GM10248 (cell line): ENCODE measurements at regions not wholly inside any gene's neighbourhood (a gene's known extent, or its start where the extent isn't known, plus 50 kb on each side); places are given as distances from the start of the nearest gene placed in this dataset.

Experiments used
- CTCF ChIA-PET: fragments of 300-600 bp; sonication (Branson Sonifier 250); formaldehyde crosslinking; extraction: SDS; loops from one replicate; lab custom pipeline; 2021; ENCODE audit warnings: antibody characterized with exemption; lab: Yijun Ruan, JAX
- POLR2A ChIA-PET: fragments of 350-650 bp; sonication (Branson Sonifier 250); formaldehyde crosslinking; extraction: SDS; loops from one replicate; lab custom pipeline; 2020; ENCODE audit warnings: antibody characterized with exemption; lab: Yijun Ruan, JAX
- DNase-seq: peaks from one replicate; pipeline ENCODE4 v3.0.0; 2012; ENCODE audit errors: extremely low spot score
- TF ChIP-seq, protein P1 (sequence below): IDR thresholded peaks from 2 replicates; pipeline ENCODE4 v1.5.1; 2012; ENCODE audit warnings: mild to moderate bottlenecking, low read depth; ENCODE audit errors: extremely low read depth, missing control alignments, control extremely low read depth

- TF ChIP-seq, protein P1, sequence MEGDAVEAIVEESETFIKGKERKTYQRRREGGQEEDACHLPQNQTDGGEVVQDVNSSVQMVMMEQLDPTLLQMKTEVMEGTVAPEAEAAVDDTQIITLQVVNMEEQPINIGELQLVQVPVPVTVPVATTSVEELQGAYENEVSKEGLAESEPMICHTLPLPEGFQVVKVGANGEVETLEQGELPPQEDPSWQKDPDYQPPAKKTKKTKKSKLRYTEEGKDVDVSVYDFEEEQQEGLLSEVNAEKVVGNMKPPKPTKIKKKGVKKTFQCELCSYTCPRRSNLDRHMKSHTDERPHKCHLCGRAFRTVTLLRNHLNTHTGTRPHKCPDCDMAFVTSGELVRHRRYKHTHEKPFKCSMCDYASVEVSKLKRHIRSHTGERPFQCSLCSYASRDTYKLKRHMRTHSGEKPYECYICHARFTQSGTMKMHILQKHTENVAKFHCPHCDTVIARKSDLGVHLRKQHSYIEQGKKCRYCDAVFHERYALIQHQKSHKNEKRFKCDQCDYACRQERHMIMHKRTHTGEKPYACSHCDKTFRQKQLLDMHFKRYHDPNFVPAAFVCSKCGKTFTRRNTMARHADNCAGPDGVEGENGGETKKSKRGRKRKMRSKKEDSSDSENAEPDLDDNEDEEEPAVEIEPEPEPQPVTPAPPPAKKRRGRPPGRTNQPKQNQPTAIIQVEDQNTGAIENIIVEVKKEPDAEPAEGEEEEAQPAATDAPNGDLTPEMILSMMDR = no peak
- no peak for DNase-seq
- POLR2A ChIA-PET = no interaction called here
- CTCF ChIA-PET = interaction anchor here (2.2 kb wide), 1 partner anchor 10 kb away, joined by 5 read pairs; no protein-coding TSS in a partner anchor
These were observed 245.1 kb downstream of the GXYLT1 start for GRCh38 chr12:41899577-41899976.

DNA sequence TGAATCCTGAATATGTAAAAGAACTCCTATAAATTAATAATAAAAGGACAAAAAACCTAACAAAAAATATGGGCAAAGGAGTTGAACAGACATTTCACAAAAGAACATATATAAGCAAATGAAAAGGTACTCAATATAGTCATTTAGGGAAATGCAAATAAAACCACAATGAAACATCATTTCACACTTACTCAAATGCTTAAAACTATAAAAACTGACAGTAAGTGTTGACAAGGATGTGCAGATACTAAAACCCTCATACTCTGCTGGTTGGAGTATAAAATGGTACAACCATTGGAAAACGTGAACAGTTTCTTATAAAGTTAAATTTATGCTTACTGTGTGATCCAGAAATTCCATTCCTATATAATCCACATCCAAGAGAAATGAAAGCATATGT lies 247.1 kb downstream of the GXYLT1 start:
- TF ChIP-seq, protein P1 = no peak
- ChIA-PET CTCF (interaction anchor here (2.2 kb wide), 1 partner anchor 8 kb away, joined by 5 read pairs; no protein-coding TSS in a partner anchor), POLR2A (no interaction called here)
- DNase-seq = no peak

DNA sequence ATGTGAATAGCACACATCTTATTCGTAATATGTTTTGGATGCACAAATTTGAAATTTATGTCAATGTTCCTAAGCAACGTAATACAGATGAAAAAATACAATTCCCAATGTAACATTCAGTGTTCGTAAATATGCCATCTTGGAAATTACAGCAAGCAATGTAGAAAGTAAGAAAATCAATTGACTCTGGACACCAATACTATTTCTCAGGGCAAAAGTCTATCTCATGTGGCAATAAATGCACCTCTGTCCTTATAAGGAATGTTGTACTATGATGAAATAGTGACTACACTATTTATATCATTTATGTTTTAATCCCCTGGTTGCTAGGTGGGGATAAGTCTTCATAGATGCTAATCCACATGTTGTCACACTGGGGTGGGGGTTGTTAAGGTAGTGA lies 251.2 kb downstream of the GXYLT1 start:
- DNase-seq = no peak
- CTCF ChIA-PET = no interaction called here
- POLR2A ChIA-PET = no interaction called here
- TF ChIP-seq, protein P1 = no peak

DNA sequence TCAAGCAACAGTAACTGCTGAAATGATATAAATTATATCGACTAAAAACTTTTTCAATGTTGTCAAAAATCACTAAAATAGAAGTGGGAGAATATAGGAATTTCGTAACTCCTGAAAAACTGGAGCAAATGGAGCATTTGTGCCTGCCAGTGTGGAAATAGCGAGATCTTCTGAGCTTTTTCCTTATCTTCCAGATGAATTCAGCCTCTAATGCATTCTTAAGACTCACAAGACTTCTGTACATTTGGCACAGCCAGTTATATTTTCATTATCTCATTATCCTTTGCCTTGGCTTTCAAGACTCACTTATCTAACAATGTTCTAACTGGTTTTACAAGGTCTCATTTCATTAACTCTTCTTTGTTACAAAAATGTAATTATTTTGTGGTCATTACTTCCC lies 252.4 kb downstream of the GXYLT1 start:
- TF ChIP-seq, protein P1 = no peak
- DNase-seq = no peak
- CTCF ChIA-PET = no interaction called here
- POLR2A ChIA-PET = no interaction called here

GRCh38 chr12:41891226-41891625 lies 253.4 kb downstream of the GXYLT1 start:
- ChIA-PET CTCF (interaction anchor here (0.7 kb wide), 2 partner anchors 8 to 31 kb away, joined by 3 read pairs; no protein-coding TSS in a partner anchor), POLR2A (no interaction called here)
- TF ChIP-seq, protein P1 = no peak
- DNase-seq = no peak

- POLR2A ChIA-PET = no interaction called here
- TF ChIP-seq, protein P1 = no peak
- CTCF ChIA-PET = no interaction called here
- DNase-seq = no peak
These were observed 256.4 kb downstream of the GXYLT1 start for GRCh38 chr12:41888285-41888684.
